ENCODE measurements at regions not wholly inside any gene's neighbourhood (a gene's known extent, or its start where the extent isn't known, plus 50 kb on each side); places are given as distances from the start of the nearest gene placed in this dataset.

GRCh38 chr3:81913886-81914663 lies 152.6 kb upstream of the GBE1 start:
- no peak for FAIRE-seq
- WGBS (ENCODE audit: missing lambda C conversion rate) = 84% methylated on average over 1 of the region's 1 CpG

GRCh38 chr3:81911221-81911620 lies 149.8 kb upstream of the GBE1 start:
- WGBS (ENCODE audit: missing lambda C conversion rate) = 96% methylated on average over 2 of the region's 2 CpGs
- FAIRE-seq = no peak
- Histone ChIP-seq H3K4me1 (peaks cover 8% of the 10 kb centered on the region; the same call in 2 of the 3 replicates), H3K27ac (no peak overlapping the region), H3K9me3 (no peaks in the 10 kb centered on the region), H3K4me2 (no peak overlapping the region), H3K4me3 (no peak overlapping the region)
- TF ChIP-seq ZC3H11A (IDR thresholded peaks at IDR 0.05) (no peak), TP53 (CRISPR knock-in tag; IDR thresholded peaks at IDR 0.05) (no peak), RFX5 (IDR thresholded peaks at IDR 0.05) (no peak)
- no peak for DNase-seq (ENCODE audit: low read depth in 1 of 2, low spot score in 1 of 2)
- POLR2A ChIA-PET = no interaction called here
- ATAC-seq = no peak
- CTCF ChIA-PET = interaction anchor here (0.6 to 2.1 kb wide), 8 partner anchors 10 to 260 kb away, joined by 3 to 9 read pairs (median 4); no protein-coding TSS in a partner anchor

More at GRCh38 chr3:81913886-81914663, 152.6 kb upstream of the GBE1 start:
- H3K9me3 ChIP-seq = no peaks in the 10 kb centered on the region
- CTCF ChIA-PET = interaction anchor here (0.9 kb wide), 1 partner anchor 219 kb away, joined by 3 read pairs; no protein-coding TSS in a partner anchor
- H3K27ac ChIP-seq = no peak overlapping the region
- H3K4me1 ChIP-seq = peaks cover 8% of the 10 kb centered on the region; the same call in 2 of the 3 replicates
- H3K4me3 ChIP-seq = no peak overlapping the region
- DNase-seq (ENCODE audit: low read depth in 1 of 2, low spot score in 1 of 2) (no peak), ATAC-seq (no peak)
- TF ChIP-seq CBX8 (IDR thresholded peaks at IDR 0.05) = no peak
- TF ChIP-seq FOSL2 (IDR thresholded peaks at IDR 0.05) = no peak
- 0 out of 2 replicates have a peak, but pooled peaks have one; percentile 15 for TF ChIP-seq FOSL2 (CRISPR knock-in tag; IDR thresholded peaks at IDR 0.05)
- POLR2A ChIA-PET = no interaction called here
- H3K4me2 ChIP-seq = 0 out of 3 replicates have a peak overlapping the region, but pooled peaks have one; percentile 1

GRCh38 chr3:81910244-81910852 lies 148.9 kb upstream of the GBE1 start:
- DNase-seq (ENCODE audit: low read depth in 1 of 2, low spot score in 1 of 2) = peak; percentile 3 to 39
- ChIA-PET CTCF (interaction anchor here (0.7 to 2.2 kb wide), 19 partner anchors 8 to 260 kb away, joined by 3 to 9 read pairs (median 4); no protein-coding TSS in a partner anchor), POLR2A (no interaction called here)
- WGBS (ENCODE audit: missing lambda C conversion rate) = 20% methylated on average over 5 of the region's 5 CpGs
- Histone ChIP-seq H3K27ac (no peak overlapping the region), H3K9me3 (no peaks in the 10 kb centered on the region), H3K4me3 (no peak overlapping the region), H3K4me1 (peaks cover 8% of the 10 kb centered on the region; the same call in 2 of the 3 replicates), H3K4me2 (no peak overlapping the region)
- no peak for FAIRE-seq
- peak in 1 of 2 experiments; percentile 78; a peak in 4 of 6 replicates for ATAC-seq
- peak; percentile 34 to 50; a peak in 4 of 5 replicates for TF ChIP-seq RAD21 (conservative IDR thresholded peaks at IDR 0.05 in 1 of 2, IDR thresholded peaks at IDR 0.05 in 1 of 2)
- TF ChIP-seq HOXB5 (CRISPR knock-in tag; IDR thresholded peaks at IDR 0.05) = no peak
- TF ChIP-seq ESRRA (IDR thresholded peaks at IDR 0.05; ENCODE audit: borderline replicate concordance, low read length) = no peak
- TF ChIP-seq JUN (IDR thresholded peaks at IDR 0.05) = no peak
- no peak for TF ChIP-seq MAZ (IDR thresholded peaks at IDR 0.05; ENCODE audit: borderline replicate concordance, low read depth, low read length)
- TF ChIP-seq, protein P1, sequence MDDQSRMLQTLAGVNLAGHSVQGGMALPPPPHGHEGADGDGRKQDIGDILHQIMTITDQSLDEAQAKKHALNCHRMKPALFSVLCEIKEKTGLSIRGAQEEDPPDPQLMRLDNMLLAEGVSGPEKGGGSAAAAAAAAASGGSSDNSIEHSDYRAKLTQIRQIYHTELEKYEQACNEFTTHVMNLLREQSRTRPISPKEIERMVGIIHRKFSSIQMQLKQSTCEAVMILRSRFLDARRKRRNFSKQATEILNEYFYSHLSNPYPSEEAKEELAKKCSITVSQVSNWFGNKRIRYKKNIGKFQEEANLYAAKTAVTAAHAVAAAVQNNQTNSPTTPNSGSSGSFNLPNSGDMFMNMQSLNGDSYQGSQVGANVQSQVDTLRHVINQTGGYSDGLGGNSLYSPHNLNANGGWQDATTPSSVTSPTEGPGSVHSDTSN (IDR thresholded peaks at IDR 0.05) = no peak
- TF ChIP-seq E2F6 (IDR thresholded peaks at IDR 0.05; ENCODE audit: borderline replicate concordance, low read depth) = no peak
- no peak for TF ChIP-seq CBX8 (IDR thresholded peaks at IDR 0.05)
- no peak for TF ChIP-seq TP53 (CRISPR knock-in tag; IDR thresholded peaks at IDR 0.05)
- TF ChIP-seq NR3C1 (IDR thresholded peaks at IDR 0.05) = no peak
- TF ChIP-seq FOSB (CRISPR knock-in tag; IDR thresholded peaks at IDR 0.05) = no peak
- no peak for TF ChIP-seq RARB (CRISPR knock-in tag; IDR thresholded peaks at IDR 0.05)
- TF ChIP-seq EHF (CRISPR knock-in tag; IDR thresholded peaks at IDR 0.05) = no peak
- no peak for TF ChIP-seq CHD4 (IDR thresholded peaks at IDR 0.05; ENCODE audit: borderline replicate concordance)
- no peak for TF ChIP-seq SREBF2 (IDR thresholded peaks at IDR 0.05)
- TF ChIP-seq EP300 (IDR thresholded peaks at IDR 0.05) = no peak
- TF ChIP-seq USF2 (IDR thresholded peaks at IDR 0.05) = no peak
- TF ChIP-seq, protein P2, sequence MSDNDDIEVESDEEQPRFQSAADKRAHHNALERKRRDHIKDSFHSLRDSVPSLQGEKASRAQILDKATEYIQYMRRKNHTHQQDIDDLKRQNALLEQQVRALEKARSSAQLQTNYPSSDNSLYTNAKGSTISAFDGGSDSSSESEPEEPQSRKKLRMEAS (IDR thresholded peaks at IDR 0.05) = peak; percentile 29; the same call in 1 of the 2 replicates
- TF ChIP-seq, protein P3, sequence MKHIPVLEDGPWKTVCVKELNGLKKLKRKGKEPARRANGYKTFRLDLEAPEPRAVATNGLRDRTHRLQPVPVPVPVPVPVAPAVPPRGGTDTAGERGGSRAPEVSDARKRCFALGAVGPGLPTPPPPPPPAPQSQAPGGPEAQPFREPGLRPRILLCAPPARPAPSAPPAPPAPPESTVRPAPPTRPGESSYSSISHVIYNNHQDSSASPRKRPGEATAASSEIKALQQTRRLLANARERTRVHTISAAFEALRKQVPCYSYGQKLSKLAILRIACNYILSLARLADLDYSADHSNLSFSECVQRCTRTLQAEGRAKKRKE (CRISPR knock-in tag; IDR thresholded peaks at IDR 0.05; ENCODE audit: low read depth) = no peak
- TF ChIP-seq HDAC2 (IDR thresholded peaks at IDR 0.05) = no peak
- TF ChIP-seq KDM1A (IDR thresholded peaks at IDR 0.05; ENCODE audit: low read depth) = no peak
- TF ChIP-seq, protein P4, sequence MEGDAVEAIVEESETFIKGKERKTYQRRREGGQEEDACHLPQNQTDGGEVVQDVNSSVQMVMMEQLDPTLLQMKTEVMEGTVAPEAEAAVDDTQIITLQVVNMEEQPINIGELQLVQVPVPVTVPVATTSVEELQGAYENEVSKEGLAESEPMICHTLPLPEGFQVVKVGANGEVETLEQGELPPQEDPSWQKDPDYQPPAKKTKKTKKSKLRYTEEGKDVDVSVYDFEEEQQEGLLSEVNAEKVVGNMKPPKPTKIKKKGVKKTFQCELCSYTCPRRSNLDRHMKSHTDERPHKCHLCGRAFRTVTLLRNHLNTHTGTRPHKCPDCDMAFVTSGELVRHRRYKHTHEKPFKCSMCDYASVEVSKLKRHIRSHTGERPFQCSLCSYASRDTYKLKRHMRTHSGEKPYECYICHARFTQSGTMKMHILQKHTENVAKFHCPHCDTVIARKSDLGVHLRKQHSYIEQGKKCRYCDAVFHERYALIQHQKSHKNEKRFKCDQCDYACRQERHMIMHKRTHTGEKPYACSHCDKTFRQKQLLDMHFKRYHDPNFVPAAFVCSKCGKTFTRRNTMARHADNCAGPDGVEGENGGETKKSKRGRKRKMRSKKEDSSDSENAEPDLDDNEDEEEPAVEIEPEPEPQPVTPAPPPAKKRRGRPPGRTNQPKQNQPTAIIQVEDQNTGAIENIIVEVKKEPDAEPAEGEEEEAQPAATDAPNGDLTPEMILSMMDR (IDR thresholded peaks at IDR 0.05) = peak; percentile 77
- no peak for TF ChIP-seq TFCP2L1 (CRISPR knock-in tag; IDR thresholded peaks at IDR 0.05)
- no peak for TF ChIP-seq HOXB13 (CRISPR knock-in tag; IDR thresholded peaks at IDR 0.05; ENCODE audit: low read depth)
- no peak for TF ChIP-seq EHMT2 (IDR thresholded peaks at IDR 0.05; ENCODE audit: low read depth)
